Karpas-422 (cell line): ENCODE measurements at regions not wholly inside any gene's neighbourhood (a gene's known extent, or its start where the extent isn't known, plus 50 kb on each side); places are given as distances from the start of the nearest gene placed in this dataset.

Source experiments
- DNase-seq: peaks from one replicate; pipeline ENCODE4 v3.0.0-alpha.2; 2015
- H2AFZ ChIP-seq: fragments of 200-600 bp; sonication (generic); 2 replicates; pipeline ENCODE4 v1.6.1; 2014; ENCODE audit warnings: antibody characterized with exemption, low read length, mixed read lengths
- H3K27ac ChIP-seq: fragments of 200-600 bp; sonication (generic); 2 replicates; pipeline ENCODE4 v1.5.1; 2014; ENCODE audit warnings: mild to moderate bottlenecking, low read length, moderate library complexity
- H3K27me3 ChIP-seq: fragments of 200-600 bp; sonication (generic); 2 replicates; pipeline ENCODE4 v1.6.1; 2014; ENCODE audit warnings: low read length, mixed read lengths
- H3K36me3 ChIP-seq: fragments of 200-600 bp; sonication (generic); 2 replicates; pipeline ENCODE4 v1.6.1; 2014; ENCODE audit warnings: low read length, mixed read lengths; ENCODE audit not compliant: insufficient read depth
- H3K4me1 ChIP-seq: fragments of 200-600 bp; sonication (generic); 2 replicates; pipeline ENCODE4 v1.6.1; 2014; ENCODE audit warnings: mild to moderate bottlenecking, low read length, mixed read lengths
- H3K4me2 ChIP-seq: fragments of 200-600 bp; sonication (generic); 2 replicates; pipeline ENCODE4 v1.6.1; 2014; ENCODE audit warnings: low read length, low read depth, mild to moderate bottlenecking; ENCODE audit not compliant: poor library complexity, severe bottlenecking
- H3K4me3 ChIP-seq: fragments of 200-600 bp; sonication (generic); 2 replicates; pipeline ENCODE4 v1.5.1; 2014; ENCODE audit warnings: mild to moderate bottlenecking, antibody characterized with exemption, low read length, mixed read lengths
- H3K79me2 ChIP-seq: fragments of 200-600 bp; sonication (generic); 2 replicates; pipeline ENCODE4 v1.6.1; 2014; ENCODE audit warnings: mild to moderate bottlenecking, low read length, mixed read lengths
- H3K9ac ChIP-seq: fragments of 200-600 bp; sonication (generic); 2 replicates; pipeline ENCODE4 v1.6.0; 2014; ENCODE audit warnings: low read length
- H3K9me2 ChIP-seq: fragments of 200-600 bp; sonication (generic), shearing (Covaris generic); replicated peaks from 2 replicates; pipeline ENCODE4 v1.6.0; 2014; ENCODE audit warnings: mild to moderate bottlenecking, low read length, moderate library complexity; ENCODE audit not compliant: insufficient read depth
- H3K9me3 ChIP-seq: fragments of 300-700, 200-600 bp; sonication (generic); 2 replicates; pipeline ENCODE4 v1.6.1; 2014; ENCODE audit warnings: low read length, mixed read lengths
- H4K20me1 ChIP-seq: fragments of 200-600 bp; sonication (generic); 2 replicates; pipeline ENCODE4 v1.6.1; 2014; ENCODE audit warnings: mild to moderate bottlenecking, antibody characterized with exemption, low read length, low read depth; ENCODE audit not compliant: insufficient read depth

GRCh38 chr6:77038807-77039206 is 424.5 kb downstream of the HTR1B start:
- Histone ChIP-seq H3K9me3 (peaks cover 17% of the 10 kb centered on the region), H3K36me3 (no peaks in the 10 kb centered on the region), H3K9me2 (no peaks in the 10 kb centered on the region), H3K27ac (no peak overlapping the region), H3K4me3 (no peak overlapping the region), H4K20me1 (no peaks in the 10 kb centered on the region), H2AFZ (no peak overlapping the region), H3K4me1 (no peaks in the 10 kb centered on the region), H3K9ac (no peak overlapping the region), H3K27me3 (no peaks in the 10 kb centered on the region), H3K79me2 (no peaks in the 10 kb centered on the region), H3K4me2 (no peak overlapping the region)
- DNase-seq, result no peak

- no peak overlapping the region for H3K4me2 ChIP-seq
- no peak overlapping the region for H3K27ac ChIP-seq
- H2AFZ ChIP-seq, result no peak overlapping the region
- no peak for DNase-seq
- H3K4me1 ChIP-seq, result no peaks in the 10 kb centered on the region
- no peak overlapping the region for H3K9ac ChIP-seq
- H3K4me3 ChIP-seq, result no peak overlapping the region
- H3K36me3 ChIP-seq, result no peaks in the 10 kb centered on the region
- no peaks in the 10 kb centered on the region for H3K9me2 ChIP-seq
- H3K27me3 ChIP-seq, result no peaks in the 10 kb centered on the region
- no peaks in the 10 kb centered on the region for H3K79me2 ChIP-seq
- H3K9me3 ChIP-seq, result peaks cover 13% of the 10 kb centered on the region
- no peaks in the 10 kb centered on the region for H4K20me1 ChIP-seq
Measured at GRCh38 chr6:77037439-77037838, 425.9 kb downstream of the HTR1B start.

- no peaks in the 10 kb centered on the region for H3K27me3 ChIP-seq
- no peaks in the 10 kb centered on the region for H3K79me2 ChIP-seq
- H3K27ac ChIP-seq, result no peak overlapping the region
- no peak overlapping the region for H3K9ac ChIP-seq
- no peaks in the 10 kb centered on the region for H3K36me3 ChIP-seq
- no peak overlapping the region for H3K4me3 ChIP-seq
- no peak overlapping the region for H3K4me2 ChIP-seq
- no peaks in the 10 kb centered on the region for H3K4me1 ChIP-seq
- peaks cover 9% of the 10 kb centered on the region for H3K9me3 ChIP-seq
- no peaks in the 10 kb centered on the region for H3K9me2 ChIP-seq
- H4K20me1 ChIP-seq, result no peaks in the 10 kb centered on the region
- no peak overlapping the region for H2AFZ ChIP-seq
- no peak for DNase-seq
Measured at GRCh38 chr6:77036400-77036799, 426.9 kb downstream of the HTR1B start.

GRCh38 chr6:77034161-77034560 is 429.1 kb downstream of the HTR1B start:
- Histone ChIP-seq H3K4me3 (no peak overlapping the region), H4K20me1 (no peaks in the 10 kb centered on the region), H3K79me2 (no peaks in the 10 kb centered on the region), H2AFZ (no peak overlapping the region), H3K9me2 (no peaks in the 10 kb centered on the region), H3K4me1 (no peaks in the 10 kb centered on the region), H3K9me3 (peaks cover 14% of the 10 kb centered on the region), H3K27me3 (no peaks in the 10 kb centered on the region), H3K9ac (no peak overlapping the region), H3K4me2 (no peak overlapping the region), H3K27ac (no peak overlapping the region), H3K36me3 (no peaks in the 10 kb centered on the region)
- DNase-seq, result no peak

GRCh38 chr6:77030929-77031674 is 432.2 kb downstream of the HTR1B start:
- Histone ChIP-seq H3K27me3 (no peaks in the 10 kb centered on the region), H3K4me3 (no peak overlapping the region), H3K4me1 (no peaks in the 10 kb centered on the region), H3K9me2 (no peaks in the 10 kb centered on the region), H3K36me3 (no peaks in the 10 kb centered on the region), H4K20me1 (no peaks in the 10 kb centered on the region), H3K79me2 (no peaks in the 10 kb centered on the region), H3K27ac (no peak overlapping the region), H3K9me3 (peaks cover 21% of the 10 kb centered on the region), H2AFZ (no peak overlapping the region), H3K4me2 (no peak overlapping the region), H3K9ac (no peak overlapping the region)
- DNase-seq, result no peak

GRCh38 chr6:77026341-77026740 is 436.9 kb downstream of the HTR1B start:
- H3K9ac ChIP-seq, result no peak overlapping the region
- no peaks in the 10 kb centered on the region for H3K4me1 ChIP-seq
- peaks cover 16% of the 10 kb centered on the region for H3K9me3 ChIP-seq
- H3K9me2 ChIP-seq, result no peaks in the 10 kb centered on the region
- H2AFZ ChIP-seq, result no peak overlapping the region
- no peaks in the 10 kb centered on the region for H3K36me3 ChIP-seq
- no peaks in the 10 kb centered on the region for H4K20me1 ChIP-seq
- no peak for DNase-seq
- no peaks in the 10 kb centered on the region for H3K27me3 ChIP-seq
- H3K4me3 ChIP-seq, result no peak overlapping the region
- H3K79me2 ChIP-seq, result no peaks in the 10 kb centered on the region
- no peak overlapping the region for H3K27ac ChIP-seq
- H3K4me2 ChIP-seq, result no peak overlapping the region

GRCh38 chr6:77025736-77026223 is 437.5 kb downstream of the HTR1B start:
- no peak overlapping the region for H3K27ac ChIP-seq
- H3K4me3 ChIP-seq, result no peak overlapping the region
- peaks cover 14% of the 10 kb centered on the region for H3K9me3 ChIP-seq
- H3K4me2 ChIP-seq, result no peak overlapping the region
- no peaks in the 10 kb centered on the region for H3K9me2 ChIP-seq
- no peaks in the 10 kb centered on the region for H3K27me3 ChIP-seq
- H3K79me2 ChIP-seq, result no peaks in the 10 kb centered on the region
- no peaks in the 10 kb centered on the region for H3K36me3 ChIP-seq
- H3K4me1 ChIP-seq, result no peaks in the 10 kb centered on the region
- H4K20me1 ChIP-seq, result no peaks in the 10 kb centered on the region
- H3K9ac ChIP-seq, result no peak overlapping the region
- no peak for DNase-seq
- no peak overlapping the region for H2AFZ ChIP-seq

- no peak overlapping the region for H3K4me3 ChIP-seq
- no peaks in the 10 kb centered on the region for H3K36me3 ChIP-seq
- no peak overlapping the region for H2AFZ ChIP-seq
- H4K20me1 ChIP-seq, result no peaks in the 10 kb centered on the region
- no peak overlapping the region for H3K27ac ChIP-seq
- H3K9me2 ChIP-seq, result no peaks in the 10 kb centered on the region
- H3K27me3 ChIP-seq, result no peaks in the 10 kb centered on the region
- no peak for DNase-seq
- H3K9me3 ChIP-seq, result peaks cover 24% of the 10 kb centered on the region
- no peaks in the 10 kb centered on the region for H3K79me2 ChIP-seq
- no peak overlapping the region for H3K4me2 ChIP-seq
- H3K9ac ChIP-seq, result no peak overlapping the region
- no peaks in the 10 kb centered on the region for H3K4me1 ChIP-seq
Measured at GRCh38 chr6:77021778-77022177, 441.5 kb downstream of the HTR1B start.
